ENCODE measurements at regions not wholly inside any gene's neighbourhood (a gene's known extent, or its start where the extent isn't known, plus 50 kb on each side); places are given as distances from the start of the nearest gene placed in this dataset.

DNA sequence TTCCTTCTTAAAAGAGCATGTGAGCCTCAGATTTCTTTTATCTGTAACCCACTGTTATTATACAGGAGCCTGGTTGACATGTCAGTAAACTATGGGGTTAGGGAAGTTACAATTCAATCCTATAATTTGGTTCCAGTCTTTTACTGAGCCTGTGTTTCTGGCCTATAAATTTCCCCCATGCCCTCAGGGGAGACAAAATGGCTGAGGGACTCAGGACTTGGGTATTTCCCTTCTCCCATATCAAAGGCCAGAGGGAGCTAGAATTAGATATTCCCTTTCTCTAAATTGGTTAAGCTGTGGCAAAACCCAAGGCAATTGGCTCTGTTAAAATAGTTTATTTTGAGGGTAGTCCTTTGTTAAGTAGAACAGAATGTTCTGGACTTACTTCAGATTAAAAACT lies 823.2 kb downstream of the TLE1 start:
- in situ Hi-C loops (cut with MboI): no loop called here

DNA sequence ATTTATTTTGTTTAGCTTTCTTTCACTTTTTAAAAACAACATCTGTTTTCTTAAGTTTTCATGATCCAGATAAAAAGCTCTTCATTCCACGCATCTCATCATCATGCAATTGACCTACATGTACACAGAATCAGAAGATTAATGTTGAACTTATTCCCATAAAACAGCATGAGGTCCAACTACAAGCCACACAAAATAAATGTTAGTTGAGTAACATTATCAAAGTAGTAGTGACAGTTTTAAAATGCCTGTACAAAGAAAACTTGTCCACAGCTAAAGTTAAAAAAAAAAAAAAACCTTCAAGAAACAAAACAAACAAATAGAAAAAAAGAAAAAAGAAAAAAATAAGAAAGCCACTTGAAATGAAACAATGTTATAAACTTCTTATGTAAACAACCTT lies 846.3 kb downstream of the TLE1 start:
- H3K79me2 ChIP-seq (ENCODE audit: control insufficient read depth, insufficient read depth, low read length): no peaks in the 10 kb centered on the region
- no peak overlapping the region for H3K4me2 ChIP-seq (ENCODE audit: insufficient read depth, low read length)
- TF ChIP-seq ZNF668 (CRISPR knock-in tag; IDR thresholded peaks at IDR 0.05) (no peak), NCOR1 (IDR thresholded peaks at IDR 0.05) (no peak), CREBBP (IDR thresholded peaks at IDR 0.05; ENCODE audit: low read depth, low read length) (no peak), CAMTA2 (CRISPR knock-in tag; conservative IDR thresholded peaks at IDR 0.05) (no peak), SMARCC2 (IDR thresholded peaks at IDR 0.05; ENCODE audit: low read depth) (no peak), PHF8 (IDR thresholded peaks at IDR 0.05; ENCODE audit: borderline replicate concordance, low read length) (no peak), WHSC1 (IDR thresholded peaks at IDR 0.05; ENCODE audit: low read length) (no peak), GTF2E2 (tag; IDR thresholded peaks at IDR 0.05) (no peak), GATA2 (CRISPR knock-in tag; IDR thresholded peaks at IDR 0.05) (no peak)
- TF ChIP-seq, protein P1, sequence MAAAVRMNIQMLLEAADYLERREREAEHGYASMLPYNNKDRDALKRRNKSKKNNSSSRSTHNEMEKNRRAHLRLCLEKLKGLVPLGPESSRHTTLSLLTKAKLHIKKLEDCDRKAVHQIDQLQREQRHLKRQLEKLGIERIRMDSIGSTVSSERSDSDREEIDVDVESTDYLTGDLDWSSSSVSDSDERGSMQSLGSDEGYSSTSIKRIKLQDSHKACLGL (CRISPR knock-in tag; IDR thresholded peaks at IDR 0.05; ENCODE audit: borderline replicate concordance, poor library complexity, severe bottlenecking): no peak
- H3K27ac ChIP-seq (ENCODE audit: extremely low read depth, low read depth, low read length): no peak overlapping the region
- H3K9ac ChIP-seq (ENCODE audit: insufficient read depth in 1 of 2, low read depth in 2 of 2, low read length in 2 of 2): no peak overlapping the region
- no peak for DNase-seq (ENCODE audit: extremely low read depth in 1 of 4, low spot score in 3 of 4)
- FAIRE-seq: no peak
- no peak overlapping the region for H2AFZ ChIP-seq (ENCODE audit: low read depth, low read length)
- ATAC-seq: no peak
- ChIA-PET POLR2A (no interaction called here), CTCF (ENCODE audit: low intra/inter-chr PET ratio) (no interaction called here)
- H3K27me3 ChIP-seq (ENCODE audit: control insufficient read depth in 2 of 2, insufficient read depth in 2 of 2, low read length in 2 of 2): no peaks in the 10 kb centered on the region
- no peaks in the 10 kb centered on the region for H3K36me3 ChIP-seq (ENCODE audit: control insufficient read depth, insufficient read depth, low read length)
- intact Hi-C loops (cut with micrococcal nuclease): no loop called here
- 0% methylated on average over 1 of the region's 1 CpG for WGBS (ENCODE audit: insufficient coverage, low coverage, missing lambda C conversion rate)
- no peaks in the 10 kb centered on the region for H3K9me3 ChIP-seq (replicated peaks; ENCODE audit: control insufficient read depth, insufficient read depth, low read depth, low read length)
- no TSS peak for BruUV-seq (replicated peaks)
- in situ Hi-C loops (cut with MboI): no loop called here
- no peaks in the 10 kb centered on the region for H4K20me1 ChIP-seq (replicated peaks; ENCODE audit: control insufficient read depth, insufficient read depth, low read length)
- no peaks in the 10 kb centered on the region for H3K4me1 ChIP-seq (replicated peaks in 1 of 2; ENCODE audit: control insufficient read depth in 2 of 2, insufficient read depth in 2 of 2, low read length in 2 of 2)
- no peaks in the 10 kb centered on the region for H3K9me1 ChIP-seq (ENCODE audit: control insufficient read depth, insufficient read depth, low read length)
- no peak overlapping the region for H3K4me3 ChIP-seq

More for the DNA sequence above, 823.2 kb downstream of the TLE1 start:
- POLR2A ChIA-PET: no interaction called here
- Histone ChIP-seq H3K36me3 (ENCODE audit: control insufficient read depth, insufficient read depth, low read length) (no peaks in the 10 kb centered on the region), H3K9me1 (ENCODE audit: control insufficient read depth, insufficient read depth, low read length) (no peaks in the 10 kb centered on the region), H3K27ac (ENCODE audit: extremely low read depth, low read depth, low read length) (no peak overlapping the region), H2AFZ (ENCODE audit: low read depth, low read length) (no peak overlapping the region), H3K4me1 (replicated peaks in 1 of 2; ENCODE audit: control insufficient read depth in 2 of 2, insufficient read depth in 2 of 2, low read length in 2 of 2) (no peaks in the 10 kb centered on the region), H3K27me3 (ENCODE audit: control insufficient read depth in 2 of 2, insufficient read depth in 2 of 2, low read length in 2 of 2) (no peaks in the 10 kb centered on the region), H3K4me2 (ENCODE audit: insufficient read depth, low read length) (no peak overlapping the region), H4K20me1 (replicated peaks; ENCODE audit: control insufficient read depth, insufficient read depth, low read length) (no peaks in the 10 kb centered on the region), H3K9ac (ENCODE audit: insufficient read depth in 1 of 2, low read depth in 2 of 2, low read length in 2 of 2) (no peak overlapping the region), H3K9me3 (replicated peaks; ENCODE audit: control insufficient read depth, insufficient read depth, low read depth, low read length) (no peaks in the 10 kb centered on the region), H3K4me3 (no peak overlapping the region), H3K79me2 (ENCODE audit: control insufficient read depth, insufficient read depth, low read length) (no peaks in the 10 kb centered on the region)
- FAIRE-seq (no peak), DNase-seq (ENCODE audit: extremely low read depth in 1 of 4, low spot score in 3 of 4) (no peak), ATAC-seq (no peak)
- TF ChIP-seq ZNF444 (CRISPR knock-in tag; IDR thresholded peaks at IDR 0.05): no peak
- CTCF ChIA-PET (ENCODE audit: low intra/inter-chr PET ratio): no interaction called here
- intact Hi-C loops (cut with micrococcal nuclease): no loop called here
- no TSS peak for BruUV-seq (replicated peaks)
